RKO (cell line): ENCODE measurements at regions not wholly inside any gene's neighbourhood (a gene's known extent, or its start where the extent isn't known, plus 50 kb on each side); places are given as distances from the start of the nearest gene placed in this dataset.

Experiments
- DNase-seq: peaks from one replicate; pipeline ENCODE4 v3.0.0-alpha.2; 2016; ENCODE audit warnings: low spot score

- DNase-seq: no peak
These were observed 75.9 kb downstream of the EDN3 start for GRCh38 chr20:59376109-59376841.

DNA sequence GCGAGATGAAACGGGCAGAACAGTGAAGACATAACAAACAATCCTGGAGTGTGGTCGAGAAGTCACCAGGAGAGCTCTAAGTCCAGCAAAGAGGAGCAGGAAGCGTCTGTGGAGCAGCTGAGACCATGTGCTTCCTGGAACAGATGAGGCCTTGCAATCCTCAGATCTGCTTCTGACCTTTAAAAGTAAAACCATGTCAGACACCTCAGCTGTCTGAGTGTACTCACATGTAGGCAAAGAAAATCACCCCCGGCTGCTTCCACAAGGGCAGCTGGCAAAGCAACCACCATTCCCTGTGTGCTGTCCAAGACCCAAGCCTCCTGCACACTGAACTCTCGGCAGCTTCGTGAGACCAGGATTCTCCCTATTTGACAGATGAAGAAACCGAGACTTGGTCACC, 76.6 kb downstream of the EDN3 start:
- no peak for DNase-seq

DNA sequence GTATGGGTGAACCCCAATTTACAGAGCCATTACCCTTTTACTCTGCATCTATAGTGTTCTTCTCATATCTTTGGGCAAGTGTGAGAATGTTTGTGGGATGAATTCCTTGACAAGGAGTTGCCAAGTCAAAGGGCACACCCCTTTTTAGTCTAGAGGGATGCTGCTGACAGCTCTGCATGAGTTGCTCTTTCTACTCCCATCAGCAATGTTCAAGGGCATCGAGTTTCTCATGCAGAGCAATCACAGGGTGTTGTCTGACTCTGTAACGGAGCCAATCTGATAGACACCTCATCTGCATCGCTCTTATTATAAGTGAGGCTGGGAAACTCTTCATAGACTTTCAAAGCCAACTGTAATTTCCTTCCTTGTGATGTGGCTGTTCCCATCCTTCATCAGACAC, 77.4 kb downstream of the EDN3 start:
- no peak for DNase-seq

DNA sequence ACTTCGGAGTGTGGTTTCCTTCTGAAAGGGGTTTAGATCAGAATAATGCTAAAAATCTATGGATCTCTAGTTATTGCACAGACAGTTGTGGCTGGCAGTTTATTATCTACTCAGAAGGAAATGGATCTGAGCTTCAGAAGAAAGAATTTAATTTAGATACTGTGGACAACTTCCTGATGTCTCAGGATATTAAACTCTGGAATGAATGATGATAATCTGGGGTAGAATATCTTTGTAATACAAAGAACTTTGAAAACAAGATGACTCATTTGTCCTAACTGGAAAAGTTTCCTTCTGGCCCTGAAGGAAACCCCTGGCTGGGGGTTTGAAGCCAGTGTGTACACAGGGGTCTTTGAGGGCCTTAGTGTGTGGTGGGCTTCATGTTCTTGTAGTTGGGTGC, 78.0 kb downstream of the EDN3 start:
- no peak for DNase-seq

- DNase-seq: no peak
These were observed 78.6 kb downstream of the EDN3 start for GRCh38 chr20:59378966-59379365.

GRCh38 chr20:59381689-59382088, 81.3 kb downstream of the EDN3 start:
- DNase-seq: no peak

- DNase-seq: no peak
These were observed 81.8 kb downstream of the EDN3 start for GRCh38 chr20:59382157-59382725.

GRCh38 chr20:59382907-59383306, 82.5 kb downstream of the EDN3 start:
- DNase-seq: no peak

DNA sequence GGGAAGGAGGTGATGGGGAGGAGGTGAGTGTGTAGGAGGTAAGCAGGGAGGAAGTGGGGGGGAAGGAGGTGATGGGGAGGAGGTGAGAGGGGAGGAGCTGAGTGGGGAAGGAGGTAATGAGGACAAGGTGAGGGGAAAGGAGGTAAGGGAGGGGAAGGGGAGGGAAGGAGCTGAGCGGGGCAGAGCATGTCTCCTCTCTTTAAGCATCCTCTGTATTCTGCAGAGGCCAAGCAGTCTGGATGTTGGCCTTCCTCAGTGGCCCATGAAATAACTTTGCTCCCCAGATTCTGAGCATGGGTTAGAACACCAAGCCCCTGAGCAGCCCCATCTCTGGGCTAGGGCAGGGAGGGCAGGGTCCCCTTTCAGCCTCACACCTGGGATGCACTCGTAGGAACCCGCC, 84.6 kb downstream of the EDN3 start:
- no peak for DNase-seq

GRCh38 chr20:59385480-59385879, 85.1 kb downstream of the EDN3 start:
- DNase-seq: no peak

DNA sequence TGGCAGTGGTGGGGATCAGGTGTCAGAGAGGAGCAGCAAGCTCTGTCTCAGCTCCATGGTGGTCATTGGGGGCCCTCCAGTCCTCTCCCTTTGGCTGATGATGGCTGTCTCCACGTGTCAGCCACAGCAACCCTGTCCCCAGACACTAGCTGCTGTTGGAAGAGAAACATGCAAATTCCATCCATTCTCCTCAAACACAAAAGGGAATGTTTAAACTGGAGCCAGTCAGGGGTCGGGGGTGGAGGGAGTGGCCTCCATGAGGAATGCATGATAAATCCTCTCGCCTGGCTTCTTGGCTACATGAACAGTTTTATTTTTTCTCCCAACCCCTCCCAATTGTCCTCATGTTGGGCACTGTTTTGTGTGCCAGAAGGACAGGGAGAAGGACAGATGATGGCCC, 86.4 kb downstream of the EDN3 start:
- DNase-seq: no peak

- no peak for DNase-seq
These were observed 87.5 kb downstream of the EDN3 start for GRCh38 chr20:59387891-59388290.

DNA sequence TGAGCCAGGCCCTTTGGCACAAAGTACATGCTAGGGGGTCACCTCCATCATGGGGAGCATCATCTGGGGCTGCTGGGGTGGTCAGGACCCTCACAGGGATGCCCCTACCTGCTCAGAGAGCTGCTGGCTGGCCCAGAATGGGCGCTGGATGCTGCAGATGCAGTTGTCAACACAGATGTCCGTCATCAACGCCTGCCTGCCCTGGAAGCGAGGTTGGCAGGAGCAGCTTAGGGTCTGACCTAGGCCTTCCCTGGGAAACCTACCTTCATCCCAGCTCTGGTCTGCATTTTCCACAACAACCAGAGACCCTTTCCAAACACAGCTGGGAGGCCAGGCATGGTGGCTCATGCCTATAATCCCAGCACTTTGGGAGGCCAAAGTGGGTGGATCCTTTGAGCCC, 88.0 kb downstream of the EDN3 start:
- DNase-seq: no peak

GRCh38 chr20:59390437-59390836, 90.0 kb downstream of the EDN3 start:
- DNase-seq: no peak

DNA sequence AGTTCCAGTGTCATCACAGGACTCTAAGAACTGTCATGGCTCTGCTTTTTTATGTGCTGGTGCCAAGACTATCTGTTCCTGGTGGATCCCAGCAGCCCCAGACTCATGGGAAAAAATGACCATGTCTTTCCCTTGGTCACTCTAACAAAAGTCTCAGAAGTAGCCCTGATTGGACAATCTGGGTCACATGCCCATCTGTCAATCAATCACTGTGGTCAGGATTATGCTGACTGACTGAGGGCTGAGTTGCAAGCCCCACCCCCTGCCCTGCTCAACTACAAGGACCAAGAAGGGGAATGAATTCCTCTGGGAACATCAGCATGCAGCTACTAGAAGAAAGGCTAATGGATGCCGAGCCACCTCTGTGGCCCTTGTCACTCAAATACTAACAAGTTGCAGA, 91.6 kb downstream of the EDN3 start:
- no peak for DNase-seq

DNA sequence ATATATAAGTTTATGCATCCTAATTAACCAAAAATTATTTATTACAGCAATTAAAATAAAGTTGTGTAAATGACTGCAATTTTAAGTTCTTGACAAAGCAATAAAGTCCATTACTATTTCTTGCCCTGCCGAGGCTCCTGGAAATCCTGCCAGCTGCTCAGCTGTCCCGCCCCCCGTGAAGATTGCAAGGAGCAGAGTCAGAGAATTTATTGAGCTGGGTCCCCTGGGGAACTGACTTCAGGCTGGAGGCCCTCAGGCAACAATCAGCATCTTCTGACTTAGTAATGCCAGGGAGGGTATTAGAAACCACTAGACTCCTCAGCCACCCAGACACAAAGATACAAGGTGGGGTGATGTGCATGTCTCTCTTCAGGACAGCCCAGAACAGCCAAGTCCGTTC, 92.3 kb downstream of the EDN3 start:
- no peak for DNase-seq

DNA sequence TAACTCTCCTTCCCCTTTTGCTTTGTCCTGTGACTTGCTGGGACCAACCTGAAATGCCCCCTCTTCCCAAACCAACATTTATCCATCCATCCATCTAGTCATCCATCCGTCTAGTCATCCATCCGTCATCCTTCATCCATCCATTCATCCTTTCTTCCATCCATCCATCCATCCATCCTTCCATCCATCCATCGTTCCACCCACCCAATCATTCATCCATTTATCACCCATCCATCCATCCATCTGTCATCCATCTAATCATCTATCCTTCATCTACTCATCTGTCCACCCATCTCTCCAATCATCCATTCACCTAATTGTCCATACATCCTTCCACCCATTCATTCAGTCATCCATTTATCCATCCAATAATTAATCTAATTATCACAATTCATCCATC, 92.7 kb downstream of the EDN3 start:
- DNase-seq: no peak

DNA sequence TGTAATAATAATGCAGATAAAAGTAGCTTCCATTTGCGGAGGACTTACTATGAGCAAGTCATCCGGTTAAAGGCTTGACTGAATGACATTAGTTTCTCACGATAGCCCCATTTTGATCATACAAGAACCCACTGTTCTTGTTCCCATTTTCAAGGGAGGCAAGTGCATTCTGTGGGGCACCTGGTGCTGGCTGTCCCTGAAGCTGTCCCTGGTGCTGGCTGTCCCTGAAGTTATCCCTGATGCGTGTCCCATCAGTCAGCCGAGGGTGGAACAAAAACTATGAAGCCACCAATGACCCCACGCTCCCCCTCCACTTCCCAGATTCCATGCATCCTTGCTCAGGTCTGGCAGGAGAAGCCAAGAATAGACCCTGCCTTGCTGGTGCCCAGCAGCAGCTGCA, 95.3 kb downstream of the EDN3 start:
- no peak for DNase-seq

DNA sequence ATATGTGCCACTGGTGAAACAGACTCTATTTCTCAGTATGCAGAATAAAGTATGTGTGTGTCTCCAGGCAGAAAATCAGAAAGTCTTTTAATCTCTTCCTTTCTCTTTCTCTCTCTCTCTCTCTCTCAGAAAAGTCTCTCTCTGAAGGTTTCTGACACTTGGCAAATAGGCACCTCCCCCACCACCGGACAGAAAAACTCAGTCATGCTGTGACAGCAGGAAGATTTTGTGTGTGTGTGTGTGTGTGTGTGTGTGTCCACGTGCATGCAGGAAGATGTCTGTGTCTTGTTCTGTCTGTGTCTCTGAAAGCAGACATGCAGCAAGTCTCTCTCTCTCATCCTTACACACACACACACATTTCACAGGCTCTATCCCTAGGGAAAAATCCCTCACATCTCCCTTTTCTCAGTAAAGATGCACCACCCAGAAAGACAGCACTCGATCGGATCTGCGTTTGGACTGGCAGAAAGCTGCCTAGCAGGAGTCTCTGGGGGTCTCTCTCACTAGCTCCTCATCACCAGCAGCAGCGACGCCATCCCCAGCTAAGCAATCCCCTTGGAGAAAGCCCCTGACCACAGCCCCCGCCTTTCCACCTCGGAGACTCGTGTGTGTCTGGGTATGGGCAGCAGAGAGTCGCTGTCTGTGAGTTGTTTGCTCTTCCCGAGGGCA, 98.3 kb downstream of the EDN3 start:
- DNase-seq: no peak

DNA sequence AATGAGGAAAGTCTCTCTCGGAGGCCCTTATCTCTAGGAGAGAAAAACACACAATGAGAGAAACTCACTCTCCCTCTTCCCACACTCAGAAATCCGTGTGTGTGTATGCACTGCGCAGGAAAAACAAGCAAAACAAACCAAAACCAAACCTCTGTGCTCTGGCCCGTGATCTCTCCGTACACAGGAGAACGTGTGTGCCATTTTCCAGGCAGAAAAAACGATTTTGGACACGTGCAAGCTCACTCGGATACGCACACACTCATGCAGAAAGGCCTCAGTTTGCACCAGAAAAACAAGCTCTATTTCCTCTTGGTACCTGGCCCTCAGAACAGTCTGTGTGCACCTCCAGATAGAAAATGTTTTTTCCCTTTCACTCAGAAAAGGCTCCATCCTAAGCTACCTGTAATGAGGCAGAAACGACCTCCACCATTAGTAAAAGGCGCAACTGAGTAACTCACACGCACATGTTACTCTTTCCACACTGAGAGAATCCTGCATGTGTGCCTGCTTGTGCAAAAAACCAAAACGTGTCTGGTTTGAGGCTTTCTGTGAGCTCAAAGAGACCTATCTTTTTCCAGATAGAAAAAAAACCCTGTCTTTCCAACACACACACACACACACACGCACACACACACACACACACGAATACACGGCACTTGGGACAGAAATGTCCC, 99.2 kb downstream of the EDN3 start:
- no peak for DNase-seq

DNA sequence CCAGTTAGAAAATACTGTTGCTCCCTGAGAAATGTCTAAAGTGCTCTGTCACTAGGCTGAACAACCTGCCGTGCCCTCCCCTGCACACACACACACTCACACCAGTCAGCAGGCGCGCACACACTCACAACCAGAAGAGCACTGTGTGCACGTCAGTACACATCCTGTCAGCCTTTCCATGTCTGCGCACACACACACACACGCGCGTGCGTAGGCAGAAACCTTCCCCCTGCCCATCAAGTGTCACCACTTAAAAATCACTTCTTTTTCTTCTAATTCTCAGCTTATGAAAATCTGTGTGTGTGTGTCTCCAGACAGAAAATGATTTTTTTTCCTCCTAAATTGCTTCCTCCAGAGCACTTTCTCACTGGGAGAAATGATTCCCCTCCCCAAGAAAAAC, 100.3 kb downstream of the EDN3 start:
- no peak for DNase-seq

DNA sequence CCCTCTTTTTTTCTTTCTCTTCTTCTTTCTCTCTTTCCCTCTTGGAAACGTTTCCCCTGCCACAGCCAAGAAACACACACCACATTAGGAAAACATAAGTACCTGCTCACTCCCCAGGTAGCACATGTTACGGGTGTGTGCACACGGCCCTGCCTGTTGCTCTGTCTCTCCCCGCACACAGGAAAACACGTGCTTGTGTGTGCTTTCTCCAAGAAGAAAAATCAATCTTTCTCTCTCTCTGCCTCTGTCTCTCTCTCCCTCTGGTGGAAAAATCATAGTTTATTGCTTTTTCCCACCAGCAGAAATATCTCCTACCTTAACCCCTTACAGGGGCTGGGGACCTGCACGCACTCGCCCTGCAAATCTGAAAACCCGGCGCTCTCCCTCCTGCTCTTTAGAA, 102.3 kb downstream of the EDN3 start:
- DNase-seq: no peak
